Mesenchymal stem cell (in vitro differentiated cells and primary cell): ENCODE measurements at regions not wholly inside any gene's neighbourhood (a gene's known extent, or its start where the extent isn't known, plus 50 kb on each side); places are given as distances from the start of the nearest gene placed in this dataset.

Experiments
- DNase-seq: peaks from one replicate; pipeline ENCODE4 v3.0.0-alpha.2; 2013
- H2AFZ ChIP-seq: one replicate; pipeline ENCODE4 v1.6.1; 2013; ENCODE audit warnings: low read depth, mild to moderate bottlenecking, control low read depth, inconsistent platforms, low read length, moderate library complexity
- H2AK5ac ChIP-seq: 2 replicates; pipeline ENCODE4 v1.6.1; 2013; ENCODE audit warnings: low read length, moderate library complexity, mild to moderate bottlenecking, inconsistent platforms; ENCODE audit not compliant: severe bottlenecking
- H2BK120ac ChIP-seq: one replicate; pipeline ENCODE4 v1.6.1; 2013; ENCODE audit warnings: low read depth, mild to moderate bottlenecking, inconsistent platforms, low read length, moderate library complexity
- H2BK12ac ChIP-seq, 2 experiments: one replicate each; pipeline ENCODE4 v1.6.1; 2013; ENCODE audit warnings: inconsistent platforms in 2 of 2, low read length in 2 of 2, mild to moderate bottlenecking in 2 of 2, moderate library complexity in 2 of 2, control low read depth in 1 of 2
- H2BK15ac ChIP-seq: one replicate; pipeline ENCODE4 v1.6.1; 2013; ENCODE audit warnings: mild to moderate bottlenecking, low read depth, inconsistent platforms; ENCODE audit not compliant: poor library complexity, severe bottlenecking
- H2BK5ac ChIP-seq: 2 replicates; pipeline ENCODE4 v1.6.1; 2013; ENCODE audit warnings: low read depth, mild to moderate bottlenecking, low read length, control low read depth, inconsistent platforms; ENCODE audit not compliant: poor library complexity, severe bottlenecking
- H3K14ac ChIP-seq, 2 experiments: one replicate each; pipeline ENCODE4 v1.6.1; 2013; ENCODE audit warnings: inconsistent platforms in 2 of 2, low read length in 2 of 2, control low read depth in 1 of 2, mild to moderate bottlenecking in 1 of 2, moderate library complexity in 1 of 2
- H3K18ac ChIP-seq, 2 experiments: one replicate each; pipeline ENCODE4 v1.6.1; 2013; ENCODE audit warnings: inconsistent platforms in 2 of 2, low read length in 2 of 2, control low read depth in 1 of 2, low read depth in 1 of 2, mild to moderate bottlenecking in 1 of 2
- H3K23ac ChIP-seq, 2 experiments: one replicate each; pipeline ENCODE4 v1.6.1; 2013; ENCODE audit warnings: inconsistent platforms in 2 of 2, low read length in 2 of 2, mild to moderate bottlenecking in 2 of 2, moderate library complexity in 2 of 2, control low read depth in 1 of 2
- H3K27ac ChIP-seq: 2 replicates; pipeline ENCODE4 v1.5.1; 2013; ENCODE audit warnings: mild to moderate bottlenecking, moderate library complexity, low read length, control low read depth, inconsistent platforms; ENCODE audit not compliant: poor library complexity, severe bottlenecking
- H3K27me3 ChIP-seq, 2 experiments: 2 replicates each; pipeline versions ENCODE4 v1.6.1 to v1.7.0; 2013; ENCODE audit warnings: low read length in 2 of 2, mild to moderate bottlenecking in 2 of 2, moderate library complexity in 2 of 2, control low read depth in 1 of 2, inconsistent platforms in 1 of 2; ENCODE audit not compliant: control insufficient read depth in 1 of 2, insufficient read depth in 1 of 2
- H3K36me3 ChIP-seq, 2 experiments: 2 replicates each; pipeline versions ENCODE4 v1.6.1 to v1.7.0; 2013; ENCODE audit warnings: low read length in 2 of 2, control low read depth in 1 of 2, inconsistent platforms in 1 of 2, low read depth in 1 of 2, mild to moderate bottlenecking in 1 of 2; ENCODE audit not compliant: insufficient read depth in 2 of 2, control insufficient read depth in 1 of 2
- H3K4ac ChIP-seq, 2 experiments: one replicate each; pipeline ENCODE4 v1.6.1; 2013; ENCODE audit warnings: inconsistent platforms in 2 of 2, low read length in 2 of 2, mild to moderate bottlenecking in 2 of 2, moderate library complexity in 2 of 2, control low read depth in 1 of 2, low read depth in 1 of 2
- H3K4me1 ChIP-seq: 2 replicates; pipeline ENCODE4 v1.6.1; 2013; ENCODE audit warnings: low read depth, low read length, control low read depth; ENCODE audit not compliant: control insufficient read depth, insufficient read depth
- H3K4me2 ChIP-seq: 2 replicates; pipeline ENCODE4 v1.6.1; 2013; ENCODE audit warnings: low read length, mild to moderate bottlenecking, inconsistent platforms; ENCODE audit not compliant: poor library complexity, severe bottlenecking
- H3K4me3 ChIP-seq, 2 experiments: 2 replicates each; pipeline versions ENCODE4 v1.5.1 to v1.7.0; 2013; ENCODE audit warnings: low read length in 2 of 2, mild to moderate bottlenecking in 2 of 2, control low read depth in 1 of 2, low read depth in 1 of 2; ENCODE audit not compliant: insufficient read depth in 1 of 2
- H3K79me1 ChIP-seq: replicated peaks from 2 replicates; pipeline ENCODE4 v1.6.1; 2013; ENCODE audit warnings: mild to moderate bottlenecking, control low read depth, low read length, inconsistent platforms; ENCODE audit not compliant: poor library complexity, severe bottlenecking
- H3K9ac ChIP-seq: 2 replicates; pipeline ENCODE4 v1.7.0; 2013; ENCODE audit warnings: mild to moderate bottlenecking, low read length, moderate library complexity
- H3K9me3 ChIP-seq: 2 replicates; pipeline ENCODE4 v1.7.0; 2013; ENCODE audit warnings: mild to moderate bottlenecking, low read length; ENCODE audit not compliant: control insufficient read depth
- H4K8ac ChIP-seq: one replicate; pipeline ENCODE4 v1.6.1; 2013; ENCODE audit warnings: inconsistent platforms, mild to moderate bottlenecking, low read length, moderate library complexity
- H4K91ac ChIP-seq: one replicate; pipeline ENCODE4 v1.6.1; 2013; ENCODE audit warnings: mild to moderate bottlenecking, low read length, inconsistent platforms
- WGBS: methylation state at CpG from one replicate; pipeline ENCODE4 v1.1.7; 2013; ENCODE audit warnings: mixed read lengths; 5-methylcytosine and 5-hydroxymethylcytosine counted together

DNA sequence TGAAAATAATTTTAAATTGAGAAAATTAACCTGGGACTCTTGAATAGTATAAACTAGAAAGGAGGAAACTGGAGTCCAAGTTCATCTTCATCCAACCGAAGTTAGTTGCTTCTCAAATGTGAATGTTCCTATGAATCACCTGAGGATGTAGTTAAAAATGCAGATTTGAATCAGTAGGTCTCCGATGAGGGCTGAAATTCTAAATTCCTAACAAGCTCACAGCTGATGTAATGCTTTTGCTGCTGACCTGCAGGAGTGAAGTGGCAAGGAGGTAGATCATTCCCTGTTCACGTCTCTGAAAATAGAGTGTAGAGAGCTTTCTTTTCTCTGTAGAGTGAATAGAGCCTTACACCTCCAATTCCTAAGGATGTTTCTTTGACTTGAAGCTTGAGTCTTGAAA lies 685.5 kb downstream of the CPS1 start:
- H2BK120ac ChIP-seq, result no peak overlapping the region
- H2BK15ac ChIP-seq, result no peak overlapping the region
- no peak overlapping the region for H3K9ac ChIP-seq
- no peak overlapping the region for H3K14ac ChIP-seq
- DNase-seq, result no peak
- no peak overlapping the region for H3K27ac ChIP-seq
- H2BK12ac ChIP-seq, result no peak overlapping the region
- H3K18ac ChIP-seq, result no peak overlapping the region
- H3K4me1 ChIP-seq, result no peaks in the 10 kb centered on the region
- no peaks in the 10 kb centered on the region for H3K9me3 ChIP-seq
- no peak overlapping the region for H3K4ac ChIP-seq
- H3K4me3 ChIP-seq, result no peak overlapping the region
- H2BK5ac ChIP-seq, result no peak overlapping the region
- H3K23ac ChIP-seq, result no peak overlapping the region
- 100% methylated on average over 2 of the region's 3 CpGs for WGBS
- no peak overlapping the region for H2AFZ ChIP-seq
- no peak overlapping the region for H2AK5ac ChIP-seq
- H3K79me1 ChIP-seq, result no peaks in the 10 kb centered on the region
- no peak overlapping the region for H4K8ac ChIP-seq
- no peaks in the 10 kb centered on the region for H3K27me3 ChIP-seq
- no peak overlapping the region for H4K91ac ChIP-seq
- H3K4me2 ChIP-seq, result no peak overlapping the region
- no peaks in the 10 kb centered on the region for H3K36me3 ChIP-seq

GRCh38 chr2:211247751-211248150 lies 691.4 kb downstream of the CPS1 start:
- DNase-seq, result no peak
- Histone ChIP-seq H3K18ac (no peak overlapping the region), H2AFZ (no peak overlapping the region), H3K23ac (no peak overlapping the region), H3K4ac (no peak overlapping the region), H2BK15ac (no peak overlapping the region), H3K79me1 (no peaks in the 10 kb centered on the region), H2BK12ac (no peak overlapping the region), H2BK5ac (no peak overlapping the region), H3K4me1 (peaks cover 1% of the 10 kb centered on the region), H3K14ac (no peak overlapping the region), H4K8ac (no peak overlapping the region), H3K27ac (no peak overlapping the region), H2BK120ac (no peak overlapping the region), H2AK5ac (no peak overlapping the region), H3K36me3 (no peaks in the 10 kb centered on the region), H3K9me3 (no peaks in the 10 kb centered on the region), H4K91ac (no peak overlapping the region), H3K4me3 (no peak overlapping the region), H3K4me2 (no peak overlapping the region), H3K27me3 (no peaks in the 10 kb centered on the region), H3K9ac (no peak overlapping the region)
- 83% methylated on average over 1 of the region's 1 CpG for WGBS

GRCh38 chr2:211248841-211249240 lies 692.4 kb downstream of the CPS1 start:
- H4K8ac ChIP-seq, result no peak overlapping the region
- H2BK120ac ChIP-seq, result no peak overlapping the region
- H2BK5ac ChIP-seq, result no peak overlapping the region
- H2AFZ ChIP-seq, result no peak overlapping the region
- no peak overlapping the region for H3K14ac ChIP-seq
- no peak overlapping the region for H3K23ac ChIP-seq
- no peak overlapping the region for H3K4me3 ChIP-seq
- H3K79me1 ChIP-seq, result no peaks in the 10 kb centered on the region
- H3K27ac ChIP-seq, result no peak overlapping the region
- H2AK5ac ChIP-seq, result no peak overlapping the region
- H2BK15ac ChIP-seq, result no peak overlapping the region
- no peak overlapping the region for H4K91ac ChIP-seq
- 89% methylated on average over 2 of the region's 2 CpGs for WGBS
- no peak overlapping the region for H2BK12ac ChIP-seq
- H3K27me3 ChIP-seq, result no peaks in the 10 kb centered on the region
- no peak overlapping the region for H3K4ac ChIP-seq
- peaks cover 1% of the 10 kb centered on the region for H3K4me1 ChIP-seq
- H3K18ac ChIP-seq, result no peak overlapping the region
- DNase-seq, result no peak
- H3K9ac ChIP-seq, result no peak overlapping the region
- no peak overlapping the region for H3K4me2 ChIP-seq
- H3K9me3 ChIP-seq, result no peaks in the 10 kb centered on the region
- H3K36me3 ChIP-seq, result no peaks in the 10 kb centered on the region

- Histone ChIP-seq H4K91ac (peak overlapping the region; percentile 46), H2BK5ac (no peak overlapping the region), H3K27ac (no peak overlapping the region), H3K4me1 (peaks cover 1% of the 10 kb centered on the region), H3K27me3 (no peaks in the 10 kb centered on the region), H3K36me3 (no peaks in the 10 kb centered on the region), H3K4me3 (no peak overlapping the region), H2BK15ac (no peak overlapping the region), H2AFZ (no peak overlapping the region), H4K8ac (no peak overlapping the region), H3K4me2 (no peak overlapping the region), H3K18ac (no peak overlapping the region), H3K23ac (no peak overlapping the region), H3K79me1 (no peaks in the 10 kb centered on the region), H2AK5ac (no peak overlapping the region), H3K9me3 (no peaks in the 10 kb centered on the region), H2BK120ac (no peak overlapping the region), H3K4ac (no peak overlapping the region), H3K9ac (no peak overlapping the region), H3K14ac (no peak overlapping the region), H2BK12ac (no peak overlapping the region)
- DNase-seq, result no peak
- 85% methylated on average over 2 of the region's 2 CpGs for WGBS
These were observed 694.6 kb downstream of the CPS1 start for GRCh38 chr2:211251016-211251415.
